Endodermal cell (in vitro differentiated cells): ENCODE measurements at regions not wholly inside any gene's neighbourhood (a gene's known extent, or its start where the extent isn't known, plus 50 kb on each side); places are given as distances from the start of the nearest gene placed in this dataset.

Source experiments
- DNase-seq: peaks from one replicate; pipeline ENCODE4 v3.0.0-alpha.2; 2017
- H3K27ac ChIP-seq: 2 replicates; pipeline ENCODE4 v1.5.1; 2013; ENCODE audit warnings: mild to moderate bottlenecking, low read depth, low read length, moderate library complexity
- H3K27me3 ChIP-seq: 2 replicates; pipeline ENCODE4 v1.6.1; 2013; ENCODE audit warnings: mild to moderate bottlenecking, low read length, moderate library complexity; ENCODE audit not compliant: insufficient read depth, control insufficient read depth, poor library complexity, severe bottlenecking
- H3K36me3 ChIP-seq: 2 replicates; pipeline ENCODE4 v1.7.0; 2013; ENCODE audit warnings: mild to moderate bottlenecking, low read length, moderate library complexity; ENCODE audit not compliant: control insufficient read depth, insufficient read depth
- H3K4me1 ChIP-seq: one replicate; pipeline ENCODE4 v1.7.0; 2013; ENCODE audit warnings: low read length; ENCODE audit not compliant: control insufficient read depth, insufficient read depth
- H3K4me3 ChIP-seq: 2 replicates; pipeline ENCODE4 v1.5.1; 2013; ENCODE audit warnings: mild to moderate bottlenecking, low read length, moderate library complexity
- H3K9ac ChIP-seq: 2 replicates; pipeline ENCODE4 v1.6.1; 2013; ENCODE audit warnings: mild to moderate bottlenecking, low read length, moderate library complexity; ENCODE audit not compliant: poor library complexity, severe bottlenecking; ENCODE audit errors: extremely low read depth
- H3K9me3 ChIP-seq: 2 replicates; pipeline ENCODE4 v1.6.1; 2013; ENCODE audit warnings: mild to moderate bottlenecking, low read length, moderate library complexity; ENCODE audit not compliant: control insufficient read depth
- H3K27ac Mint-ChIP-seq: 2 replicates; pipeline ENCODE4 v1.8.0; 2020; ENCODE audit warnings: mixed read lengths
- H3K27me3 Mint-ChIP-seq: 2 replicates; pipeline ENCODE4 v1.8.0; 2021; ENCODE audit warnings: mild to moderate bottlenecking, mixed read lengths; ENCODE audit not compliant: insufficient read depth
- H3K36me3 Mint-ChIP-seq: 2 replicates; pipeline ENCODE4 v1.8.0; 2020; ENCODE audit warnings: low read depth, mixed read lengths
- H3K4me1 Mint-ChIP-seq: 2 replicates; pipeline ENCODE4 v1.8.0; 2020; ENCODE audit warnings: mixed read lengths
- H3K4me3 Mint-ChIP-seq: 2 replicates; pipeline ENCODE4 v1.8.0; 2020; ENCODE audit warnings: mild to moderate bottlenecking, moderate library complexity, mixed read lengths
- H3K9me3 Mint-ChIP-seq: 2 replicates; pipeline ENCODE4 v1.8.0; 2020; ENCODE audit warnings: mild to moderate bottlenecking, mixed read lengths
- WGBS, 2 experiments: methylation state at CpG; one replicate each; pipeline versions ENCODE4 v1.1.5 to v1.1.7; 2013; ENCODE audit warnings: missing lambda C conversion rate in 2 of 2, mixed read lengths in 1 of 2; ENCODE audit not compliant: insufficient coverage in 1 of 2, insufficient read length in 1 of 2; 5-methylcytosine and 5-hydroxymethylcytosine counted together
- TF ChIP-seq, protein P1 (sequence below): fragments of 200-600 bp; sonication (generic); conservative IDR thresholded peaks from 2 replicates; pipeline ENCODE4 v1.5.0; 2021; ENCODE audit warnings: antibody characterized with exemption, mild to moderate bottlenecking

DNA sequence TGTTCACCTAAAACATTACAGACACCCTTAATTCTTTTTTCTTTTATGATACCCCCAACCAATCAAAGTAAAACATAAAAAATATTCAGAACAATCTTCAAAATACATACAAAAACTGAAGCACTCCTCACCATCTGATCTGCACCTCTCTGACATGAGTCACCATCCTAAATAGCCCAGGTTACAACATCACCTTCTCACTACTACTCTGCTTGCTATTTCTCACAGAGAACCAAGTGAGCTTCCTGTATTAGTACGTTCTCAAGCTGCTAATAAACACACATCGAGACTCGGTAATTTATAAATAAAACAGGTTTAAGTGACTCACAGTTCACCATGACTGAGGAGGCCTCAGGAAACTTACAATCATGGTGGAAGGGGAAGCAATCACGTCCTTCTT, 183.5 kb downstream of the CBLN2 start:
- H3K27me3 Mint-ChIP-seq, result peaks cover 3% of the 10 kb centered on the region
- H3K27ac ChIP-seq, result no peak overlapping the region
- H3K27me3 ChIP-seq, result no peaks in the 10 kb centered on the region
- no peak overlapping the region for H3K9ac ChIP-seq
- no peaks in the 10 kb centered on the region for H3K36me3 ChIP-seq
- H3K9me3 ChIP-seq, result peaks cover 41% of the 10 kb centered on the region
- H3K4me1 ChIP-seq, result no peaks in the 10 kb centered on the region
- no peaks in the 10 kb centered on the region for H3K9me3 Mint-ChIP-seq
- 73% methylated on average over 3 to 4 of the region's 4 CpGs for WGBS, 2 experiments
- TF ChIP-seq, protein P1, sequence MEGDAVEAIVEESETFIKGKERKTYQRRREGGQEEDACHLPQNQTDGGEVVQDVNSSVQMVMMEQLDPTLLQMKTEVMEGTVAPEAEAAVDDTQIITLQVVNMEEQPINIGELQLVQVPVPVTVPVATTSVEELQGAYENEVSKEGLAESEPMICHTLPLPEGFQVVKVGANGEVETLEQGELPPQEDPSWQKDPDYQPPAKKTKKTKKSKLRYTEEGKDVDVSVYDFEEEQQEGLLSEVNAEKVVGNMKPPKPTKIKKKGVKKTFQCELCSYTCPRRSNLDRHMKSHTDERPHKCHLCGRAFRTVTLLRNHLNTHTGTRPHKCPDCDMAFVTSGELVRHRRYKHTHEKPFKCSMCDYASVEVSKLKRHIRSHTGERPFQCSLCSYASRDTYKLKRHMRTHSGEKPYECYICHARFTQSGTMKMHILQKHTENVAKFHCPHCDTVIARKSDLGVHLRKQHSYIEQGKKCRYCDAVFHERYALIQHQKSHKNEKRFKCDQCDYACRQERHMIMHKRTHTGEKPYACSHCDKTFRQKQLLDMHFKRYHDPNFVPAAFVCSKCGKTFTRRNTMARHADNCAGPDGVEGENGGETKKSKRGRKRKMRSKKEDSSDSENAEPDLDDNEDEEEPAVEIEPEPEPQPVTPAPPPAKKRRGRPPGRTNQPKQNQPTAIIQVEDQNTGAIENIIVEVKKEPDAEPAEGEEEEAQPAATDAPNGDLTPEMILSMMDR, result no peak
- no peak for DNase-seq
- no peak overlapping the region for H3K4me3 Mint-ChIP-seq
- no peaks in the 10 kb centered on the region for H3K36me3 Mint-ChIP-seq
- H3K27ac Mint-ChIP-seq, result no peak overlapping the region
- no peaks in the 10 kb centered on the region for H3K4me1 Mint-ChIP-seq
- no peak overlapping the region for H3K4me3 ChIP-seq

DNA sequence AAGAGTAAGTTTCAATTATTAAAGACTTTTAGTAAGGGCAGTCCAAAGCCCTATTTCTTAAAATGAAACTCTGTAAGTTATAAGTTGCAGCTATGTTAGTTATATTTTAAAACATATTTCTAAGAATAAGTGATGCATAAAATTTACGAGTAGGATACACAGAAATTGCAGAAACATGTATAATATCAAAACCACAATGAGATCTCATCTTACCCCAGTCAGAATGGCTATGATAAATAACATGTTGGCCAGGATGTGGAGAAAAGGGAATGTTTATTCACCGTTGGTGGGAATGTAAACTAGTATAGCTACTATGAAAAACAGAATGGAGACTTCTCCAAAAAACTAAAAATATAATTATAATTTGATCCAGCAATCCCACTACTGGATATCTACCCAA, 201.2 kb downstream of the CBLN2 start:
- no peak for DNase-seq
- Mint-ChIP-seq H3K36me3 (no peaks in the 10 kb centered on the region), H3K4me3 (no peak overlapping the region), H3K4me1 (no peaks in the 10 kb centered on the region), H3K27me3 (peaks cover 6% of the 10 kb centered on the region), H3K9me3 (no peaks in the 10 kb centered on the region), H3K27ac (no peak overlapping the region)
- H3K4me3 ChIP-seq, result no peak overlapping the region
- no peaks in the 10 kb centered on the region for H3K36me3 ChIP-seq
- no peaks in the 10 kb centered on the region for H3K27me3 ChIP-seq
- no peak overlapping the region for H3K9ac ChIP-seq
- H3K4me1 ChIP-seq, result no peaks in the 10 kb centered on the region
- H3K27ac ChIP-seq, result no peak overlapping the region
- peaks cover 32% of the 10 kb centered on the region for H3K9me3 ChIP-seq
- TF ChIP-seq, protein P1, result no peak
- WGBS, 2 experiments, result 89% methylated on average over 1 of the region's 2 CpGs; no CpG with 5 or more reads in 1 of the 2 experiments

DNA sequence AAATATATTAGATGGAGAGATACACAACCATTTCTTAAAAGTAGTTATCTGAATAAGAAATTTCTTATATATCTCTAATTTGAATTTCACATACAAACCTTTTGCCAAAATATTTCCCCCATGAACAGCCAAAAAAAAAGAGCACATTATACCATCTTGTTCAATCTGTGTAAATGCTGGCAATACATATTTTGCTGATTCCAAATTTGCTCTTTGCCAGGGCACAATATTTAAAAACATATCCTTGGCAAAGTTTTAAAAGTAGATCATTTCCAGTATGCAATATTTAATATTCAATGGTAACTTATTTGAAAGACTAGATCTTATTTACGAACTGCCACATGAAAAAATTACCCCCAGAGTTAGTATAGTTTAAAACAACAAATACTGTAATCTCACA, 204.2 kb downstream of the CBLN2 start:
- no peaks in the 10 kb centered on the region for H3K4me1 ChIP-seq

More for the DNA sequence above, 204.2 kb downstream of the CBLN2 start:
- Mint-ChIP-seq H3K27ac (no peak overlapping the region), H3K9me3 (no peaks in the 10 kb centered on the region), H3K4me3 (no peak overlapping the region), H3K4me1 (peaks cover 8% of the 10 kb centered on the region), H3K36me3 (no peaks in the 10 kb centered on the region), H3K27me3 (peaks cover 5% of the 10 kb centered on the region)
- WGBS, 2 experiments, result 80% methylated on average over 1 of the region's 1 CpG; no CpG with 5 or more reads in 1 of the 2 experiments
- Histone ChIP-seq H3K4me3 (no peak overlapping the region), H3K9ac (no peak overlapping the region), H3K9me3 (peaks cover 21% of the 10 kb centered on the region), H3K27me3 (no peaks in the 10 kb centered on the region), H3K27ac (no peak overlapping the region), H3K36me3 (no peaks in the 10 kb centered on the region)
- TF ChIP-seq, protein P1, result no peak
- DNase-seq, result no peak
